ENCODE measurements at regions not wholly inside any gene's neighbourhood (a gene's known extent, or its start where the extent isn't known, plus 50 kb on each side); places are given as distances from the start of the nearest gene placed in this dataset.

DNA sequence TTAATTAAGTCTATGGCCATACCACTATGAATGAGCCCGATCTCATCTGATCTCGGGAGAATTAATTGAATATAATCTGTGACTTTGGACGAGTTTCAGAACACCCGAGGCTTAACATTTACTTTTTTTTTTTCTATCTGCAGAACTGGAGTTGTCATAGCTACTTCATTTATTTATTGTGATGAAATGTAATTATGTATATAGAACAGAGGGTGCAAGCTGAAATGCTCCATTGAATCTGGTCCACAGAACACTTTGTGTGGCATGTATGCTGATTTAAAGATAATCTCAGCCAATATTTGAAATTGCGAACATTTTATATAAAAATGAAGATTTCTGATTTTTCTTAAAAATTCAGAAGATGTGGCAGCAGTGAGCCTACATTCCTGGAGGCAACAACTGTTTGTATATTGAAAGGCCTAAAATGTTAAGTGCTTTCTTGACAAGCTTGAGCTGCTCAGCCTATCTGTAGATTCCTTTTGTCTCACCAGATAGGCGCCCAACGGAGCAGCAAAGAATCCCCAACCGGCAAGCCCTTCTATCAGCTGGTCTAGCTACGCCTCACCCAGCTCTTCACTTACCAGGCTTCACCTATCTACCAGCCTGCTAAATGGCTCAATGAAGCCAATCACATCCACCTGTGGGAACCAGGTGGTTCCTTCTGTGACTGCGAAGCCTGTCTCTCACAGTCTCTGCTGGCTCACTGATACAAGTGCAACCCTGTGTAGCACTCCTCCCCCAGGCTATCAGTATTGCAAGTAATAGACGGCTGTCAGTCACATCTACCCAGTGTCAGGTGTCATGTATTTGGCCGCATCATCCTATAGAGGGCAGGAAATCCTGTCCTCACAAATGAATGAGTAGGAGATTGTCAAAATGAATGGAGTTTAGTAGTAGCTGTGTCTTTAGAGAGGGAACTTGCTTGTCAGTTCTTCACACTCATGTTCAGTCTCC lies 170.6 kb upstream of the MRPS30 start:
- POLR2A ChIA-PET = no interaction called here
- no peak for ATAC-seq (ENCODE audit: low read depth)
- no peaks in the 10 kb centered on the region for H3K4me1 Mint-ChIP-seq
- no peak overlapping the region for H3K4me3 Mint-ChIP-seq
- peaks cover under 1% of the 10 kb centered on the region for H3K9me3 Mint-ChIP-seq
- no peak for DNase-seq
- no peak overlapping the region for H3K27ac Mint-ChIP-seq
- CTCF ChIA-PET = no interaction called here
- no peaks in the 10 kb centered on the region for H3K27me3 Mint-ChIP-seq
- TF ChIP-seq, protein P1, sequence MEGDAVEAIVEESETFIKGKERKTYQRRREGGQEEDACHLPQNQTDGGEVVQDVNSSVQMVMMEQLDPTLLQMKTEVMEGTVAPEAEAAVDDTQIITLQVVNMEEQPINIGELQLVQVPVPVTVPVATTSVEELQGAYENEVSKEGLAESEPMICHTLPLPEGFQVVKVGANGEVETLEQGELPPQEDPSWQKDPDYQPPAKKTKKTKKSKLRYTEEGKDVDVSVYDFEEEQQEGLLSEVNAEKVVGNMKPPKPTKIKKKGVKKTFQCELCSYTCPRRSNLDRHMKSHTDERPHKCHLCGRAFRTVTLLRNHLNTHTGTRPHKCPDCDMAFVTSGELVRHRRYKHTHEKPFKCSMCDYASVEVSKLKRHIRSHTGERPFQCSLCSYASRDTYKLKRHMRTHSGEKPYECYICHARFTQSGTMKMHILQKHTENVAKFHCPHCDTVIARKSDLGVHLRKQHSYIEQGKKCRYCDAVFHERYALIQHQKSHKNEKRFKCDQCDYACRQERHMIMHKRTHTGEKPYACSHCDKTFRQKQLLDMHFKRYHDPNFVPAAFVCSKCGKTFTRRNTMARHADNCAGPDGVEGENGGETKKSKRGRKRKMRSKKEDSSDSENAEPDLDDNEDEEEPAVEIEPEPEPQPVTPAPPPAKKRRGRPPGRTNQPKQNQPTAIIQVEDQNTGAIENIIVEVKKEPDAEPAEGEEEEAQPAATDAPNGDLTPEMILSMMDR (IDR thresholded peaks at IDR 0.05) = no peak
- no peaks in the 10 kb centered on the region for H3K36me3 Mint-ChIP-seq (ENCODE audit: low read depth)
- intact Hi-C loops (cut with micrococcal nuclease) = no loop called here

DNA sequence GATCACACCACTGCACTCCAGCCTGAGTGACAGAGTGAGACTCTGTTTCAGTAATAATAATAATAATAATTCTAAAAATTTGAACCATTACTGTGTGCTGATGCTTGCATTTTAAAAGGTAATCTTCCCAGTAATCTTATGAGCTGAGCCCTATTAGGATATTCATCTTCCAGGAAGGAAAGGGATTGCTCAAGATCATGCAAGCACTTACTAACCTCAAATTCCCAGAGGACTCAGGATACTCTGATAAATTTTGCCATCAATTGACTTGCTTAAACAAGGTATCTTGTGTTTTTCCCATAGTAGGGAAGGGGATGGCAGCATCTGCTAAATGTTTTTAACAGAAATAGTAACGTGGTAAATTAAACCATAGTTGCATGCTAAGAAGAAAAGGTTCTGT lies 176.4 kb upstream of the MRPS30 start:
- POLR2A ChIA-PET = no interaction called here
- H3K9me3 Mint-ChIP-seq = peaks cover 5% of the 10 kb centered on the region
- CTCF ChIA-PET = no interaction called here
- TF ChIP-seq, protein P1 (IDR thresholded peaks at IDR 0.05) = no peak
- intact Hi-C loops (cut with micrococcal nuclease) = no loop called here
- no peaks in the 10 kb centered on the region for H3K27me3 Mint-ChIP-seq
- no peak overlapping the region for H3K27ac Mint-ChIP-seq
- ATAC-seq (ENCODE audit: low read depth) (no peak), DNase-seq (no peak)
- H3K4me3 Mint-ChIP-seq = no peak overlapping the region
- H3K4me1 Mint-ChIP-seq = no peaks in the 10 kb centered on the region
- H3K36me3 Mint-ChIP-seq (ENCODE audit: low read depth) = no peaks in the 10 kb centered on the region

DNA sequence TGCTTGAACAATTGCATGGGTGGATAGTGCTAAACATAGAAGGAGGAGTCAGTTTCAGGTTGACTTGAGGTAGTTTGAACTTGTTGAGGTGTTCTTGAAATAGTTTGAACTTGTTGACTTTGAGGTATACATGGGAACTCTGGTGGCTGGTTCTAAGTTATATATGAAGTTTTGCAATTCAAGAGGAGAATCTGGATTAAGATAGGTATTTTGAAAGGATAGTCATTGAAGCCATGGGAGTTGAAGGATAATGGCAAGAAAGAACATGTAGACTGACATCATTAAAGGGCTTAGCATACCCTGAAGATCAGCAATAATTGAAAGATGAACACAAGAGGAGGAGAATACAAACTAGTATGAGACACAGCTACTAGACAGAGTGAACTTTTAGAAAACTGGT lies 181.9 kb upstream of the MRPS30 start:
- Mint-ChIP-seq H3K9me3 (peaks cover 5% of the 10 kb centered on the region), H3K27me3 (no peaks in the 10 kb centered on the region), H3K4me3 (no peak overlapping the region), H3K36me3 (ENCODE audit: low read depth) (no peaks in the 10 kb centered on the region), H3K27ac (no peak overlapping the region), H3K4me1 (no peaks in the 10 kb centered on the region)
- POLR2A ChIA-PET = no interaction called here
- intact Hi-C loops (cut with micrococcal nuclease) = no loop called here
- DNase-seq = no peak
- TF ChIP-seq, protein P1 (IDR thresholded peaks at IDR 0.05) = no peak
- no peak for ATAC-seq (ENCODE audit: low read depth)
- CTCF ChIA-PET = no interaction called here

DNA sequence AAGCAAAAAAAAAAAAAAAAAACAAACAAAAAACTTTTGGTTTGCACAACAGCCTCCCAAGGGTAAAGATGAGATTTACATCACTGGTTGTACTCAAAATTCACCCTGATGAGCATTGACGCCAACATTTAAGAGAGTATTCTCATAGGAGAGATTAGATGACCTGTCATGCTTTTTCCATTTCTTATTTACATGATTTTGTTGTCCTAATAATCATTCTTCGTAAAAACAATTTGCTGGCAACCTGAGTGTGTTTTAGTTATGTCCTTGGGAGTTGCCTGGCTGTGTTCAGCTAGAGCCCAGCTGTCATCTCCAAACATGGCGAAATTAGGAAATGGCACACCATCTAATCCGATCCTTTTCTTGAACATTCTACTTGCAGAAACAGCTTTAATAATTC lies 186.4 kb upstream of the MRPS30 start:
- POLR2A ChIA-PET = no interaction called here
- H3K27me3 Mint-ChIP-seq = no peaks in the 10 kb centered on the region
- ATAC-seq (ENCODE audit: low read depth) (no peak), DNase-seq (no peak)
- H3K4me3 Mint-ChIP-seq = no peak overlapping the region
- intact Hi-C loops (cut with micrococcal nuclease) = no loop called here
- no peak overlapping the region for H3K27ac Mint-ChIP-seq
- H3K9me3 Mint-ChIP-seq = peaks cover 3% of the 10 kb centered on the region
- H3K4me1 Mint-ChIP-seq = no peaks in the 10 kb centered on the region
- no peaks in the 10 kb centered on the region for H3K36me3 Mint-ChIP-seq (ENCODE audit: low read depth)
- TF ChIP-seq, protein P1 (IDR thresholded peaks at IDR 0.05) = no peak
- CTCF ChIA-PET = no interaction called here

DNA sequence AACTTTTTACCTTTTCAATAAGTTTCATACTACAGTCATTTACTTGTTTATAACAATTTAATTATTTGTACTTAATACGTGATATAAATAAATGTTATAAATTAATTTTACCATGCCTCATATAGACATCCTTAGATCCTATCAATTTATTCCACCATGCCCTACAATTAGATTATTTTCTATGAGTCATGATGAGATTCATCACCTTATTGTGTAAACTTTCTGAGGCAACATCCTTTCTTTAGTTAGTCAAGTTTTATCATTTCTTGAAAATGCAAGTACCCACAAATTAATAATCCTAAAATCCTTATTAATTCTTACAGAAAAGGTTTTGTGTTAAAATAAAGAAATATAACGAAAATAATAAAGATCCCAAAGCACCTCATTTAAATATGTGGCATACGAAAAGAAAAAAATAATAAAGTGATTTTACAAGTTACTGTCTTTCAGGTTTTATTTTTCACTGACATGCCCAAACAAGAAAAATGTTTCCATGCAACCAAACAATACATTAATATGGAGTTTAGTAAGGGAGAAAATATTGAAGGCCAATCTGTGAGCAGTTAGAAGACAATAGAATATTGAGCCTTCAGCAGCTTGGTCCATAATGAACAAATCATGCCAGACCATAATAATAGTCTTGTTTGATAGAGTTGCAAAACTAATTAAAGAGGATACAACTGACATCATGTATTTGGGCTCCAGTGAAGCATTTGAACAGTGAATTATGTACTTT lies 188.7 kb upstream of the MRPS30 start:
- ATAC-seq (ENCODE audit: low read depth) (no peak), DNase-seq (no peak)
- Mint-ChIP-seq H3K4me1 (no peaks in the 10 kb centered on the region), H3K27me3 (no peaks in the 10 kb centered on the region), H3K4me3 (no peak overlapping the region), H3K9me3 (no peaks in the 10 kb centered on the region), H3K27ac (no peak overlapping the region), H3K36me3 (ENCODE audit: low read depth) (no peaks in the 10 kb centered on the region)
- intact Hi-C loops (cut with micrococcal nuclease) = no loop called here
- ChIA-PET CTCF (no interaction called here), POLR2A (no interaction called here)
- TF ChIP-seq, protein P1 (IDR thresholded peaks at IDR 0.05) = no peak

All from activated B cell treated with CpG ODN at 0.5 μM for 24 hours (primary cell).